ENCODE measurements at regions not wholly inside any gene's neighbourhood (a gene's known extent, or its start where the extent isn't known, plus 50 kb on each side); places are given as distances from the start of the nearest gene placed in this dataset.
"Not testable (repeated sequence)": the region's sequence is repeated elsewhere in the genome, so short reads cannot be mapped to it uniquely, and the experiment has no call there.

DNA sequence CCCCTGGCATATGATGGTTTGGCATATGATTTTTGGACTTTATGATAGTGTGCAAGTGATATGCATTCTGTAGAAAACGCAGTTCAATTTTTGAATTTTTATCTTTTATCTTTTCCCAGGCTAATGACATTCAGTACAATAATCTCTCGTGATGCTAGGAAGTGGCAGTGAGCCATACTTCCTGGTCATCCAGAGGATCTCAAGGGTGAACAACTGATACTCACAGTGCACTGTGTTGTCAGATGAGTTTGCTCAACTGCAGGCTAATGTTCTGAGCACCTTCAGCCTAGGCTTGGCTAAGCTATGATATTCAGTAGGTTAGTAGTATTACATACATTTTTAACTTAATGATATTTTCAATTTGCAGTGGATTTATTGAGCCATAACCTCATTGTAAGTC lies 405.3 kb downstream of the PCDH7 start:
- no peak for DNase-seq

DNA sequence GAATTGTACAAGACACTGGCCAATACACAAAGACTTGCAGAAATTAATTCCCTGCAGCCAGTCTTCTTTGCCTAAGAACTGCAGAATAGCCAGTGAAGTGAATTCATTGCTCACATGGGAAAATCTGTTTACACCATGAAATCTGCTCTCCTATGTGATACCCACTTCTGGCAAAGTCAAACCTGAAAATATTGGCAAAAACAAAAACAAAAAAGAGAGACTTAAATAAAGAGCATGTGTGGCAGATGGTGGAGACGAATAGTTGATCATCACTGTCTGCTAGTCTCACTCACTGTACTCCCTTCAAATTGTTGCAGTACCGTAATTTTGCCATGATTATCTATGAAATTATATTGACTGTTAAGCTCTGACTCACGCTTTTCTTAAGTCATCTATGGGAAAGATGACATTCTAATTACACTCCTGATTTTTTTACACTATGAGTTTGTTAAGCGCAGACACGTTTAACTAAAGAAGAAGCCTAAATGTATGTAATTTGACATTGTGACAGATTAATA lies 406.8 kb downstream of the PCDH7 start:
- no peak for DNase-seq

DNA sequence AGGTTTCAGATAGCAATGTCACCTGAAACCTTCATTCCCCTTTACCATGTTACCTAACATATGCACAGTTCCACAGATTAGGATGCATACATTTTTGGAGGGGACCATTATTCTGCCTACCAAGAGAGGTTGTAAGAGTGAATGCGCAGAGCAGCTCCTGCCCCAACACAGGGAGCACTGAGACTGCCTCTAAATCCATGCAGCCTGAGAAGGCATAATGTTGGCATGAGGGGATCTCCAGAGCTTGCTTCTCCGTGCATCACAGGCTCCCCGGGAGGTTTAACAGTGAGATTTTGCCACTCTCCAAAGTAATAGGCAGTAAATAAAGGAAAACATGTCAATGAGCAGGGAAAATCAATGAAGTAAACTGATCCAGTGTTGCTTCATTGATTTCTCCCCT lies 410.8 kb downstream of the PCDH7 start:
- no peak for DNase-seq

DNA sequence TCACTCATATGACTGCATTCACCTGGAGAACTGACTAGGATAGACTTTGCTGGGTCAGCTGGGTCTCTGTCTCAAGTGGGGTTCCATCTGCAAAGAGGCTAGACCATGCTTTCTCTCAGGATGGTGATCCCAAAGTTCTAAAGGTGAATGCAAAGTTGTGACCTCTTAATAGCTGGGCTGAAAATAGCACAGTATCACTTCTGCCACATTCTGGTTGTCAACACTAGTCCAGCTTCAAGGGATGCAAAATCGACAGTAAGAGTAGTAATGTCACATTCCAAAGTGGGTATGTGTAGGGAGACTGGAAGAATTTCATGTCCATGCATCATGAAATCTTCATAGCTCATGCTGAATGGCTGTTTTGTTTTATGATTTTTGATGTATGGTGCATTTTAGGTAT lies 414.6 kb downstream of the PCDH7 start:
- no peak for DNase-seq

DNA sequence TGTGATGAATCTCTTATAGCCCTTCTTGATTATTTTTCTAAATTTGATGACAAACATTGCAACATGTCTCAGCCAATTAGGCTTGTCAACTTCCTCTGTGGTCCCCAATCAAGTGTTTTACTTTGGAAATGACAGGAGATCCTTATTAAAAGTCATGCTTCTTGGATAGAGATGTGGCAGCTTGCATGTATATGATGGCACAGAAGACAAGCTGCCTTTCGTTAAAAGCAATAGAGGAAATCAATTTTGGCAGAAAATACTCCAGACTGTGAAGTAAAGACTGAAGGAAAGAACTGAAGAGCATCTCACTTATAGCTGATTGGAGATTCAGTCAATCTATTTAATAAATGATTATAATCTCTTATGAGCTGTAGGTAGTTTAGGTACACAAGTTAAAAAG lies 419.6 kb downstream of the PCDH7 start:
- DNase-seq: no peak

DNA sequence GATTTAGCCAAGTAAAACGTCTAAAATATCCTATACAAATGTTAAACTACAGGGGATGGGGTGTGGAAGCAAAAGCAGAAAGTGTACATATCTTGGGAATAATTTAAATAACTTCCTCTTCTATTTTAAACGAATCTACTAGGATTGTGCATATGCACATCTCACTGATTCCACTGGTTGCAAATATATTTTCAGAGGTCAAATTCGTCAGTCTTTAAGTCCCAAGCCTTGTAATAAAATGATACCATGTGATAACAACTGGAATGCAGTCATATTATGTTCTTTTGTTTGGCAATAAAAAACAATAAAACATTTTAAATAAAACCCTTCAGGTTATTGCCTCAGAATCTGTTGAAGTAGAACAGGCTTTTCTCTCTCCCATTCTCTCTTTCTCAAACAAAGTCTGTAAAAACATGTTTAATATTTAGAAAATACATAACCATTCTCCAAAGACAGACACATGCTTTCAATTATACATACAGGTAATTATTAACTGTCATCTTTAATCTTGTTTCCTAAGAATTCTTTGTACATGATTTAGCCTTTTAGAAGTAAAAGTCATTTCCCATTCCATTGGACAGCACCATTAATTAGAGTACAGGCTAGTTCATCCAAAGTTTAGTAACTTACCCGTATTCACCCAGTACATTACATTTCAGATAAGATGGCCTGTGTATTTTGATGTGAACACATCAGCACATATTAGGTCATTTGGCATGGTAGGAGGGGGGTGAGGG lies 421.1 kb downstream of the PCDH7 start:
- DNase-seq: no peak

DNA sequence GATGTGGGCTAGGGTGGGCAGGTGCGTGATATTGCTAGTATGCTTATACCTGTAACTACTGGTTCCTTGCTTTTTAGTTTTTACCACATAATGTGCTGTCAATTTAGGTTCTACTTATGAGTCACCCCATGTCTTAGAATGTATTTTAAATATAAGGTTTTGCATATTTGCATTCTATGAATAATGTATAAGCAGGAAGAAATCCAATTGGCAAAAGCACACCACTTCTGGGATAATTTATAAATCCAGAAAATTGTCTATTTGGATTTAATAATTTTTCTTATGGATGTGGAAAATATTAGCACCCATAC lies 421.6 kb downstream of the PCDH7 start:
- DNase-seq: no peak

DNA sequence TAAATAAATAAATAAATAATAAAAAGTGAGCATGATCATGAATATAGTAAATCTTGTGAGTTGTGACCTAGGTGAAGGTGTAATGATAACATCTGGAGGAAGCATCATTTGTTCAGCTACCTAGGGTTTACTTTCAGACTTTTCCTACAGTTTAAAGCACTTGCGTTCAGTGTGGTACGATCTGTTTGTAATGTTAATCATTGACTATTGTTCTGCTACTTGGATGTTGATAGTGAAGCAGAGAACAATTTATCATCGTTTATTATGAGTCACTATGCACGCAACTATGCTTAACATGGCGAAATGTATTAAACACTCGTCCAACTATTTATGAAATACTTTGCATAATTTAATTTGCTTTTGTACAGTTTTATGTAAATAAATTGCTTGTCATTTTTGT lies 426.2 kb downstream of the PCDH7 start:
- DNase-seq: no peak

DNA sequence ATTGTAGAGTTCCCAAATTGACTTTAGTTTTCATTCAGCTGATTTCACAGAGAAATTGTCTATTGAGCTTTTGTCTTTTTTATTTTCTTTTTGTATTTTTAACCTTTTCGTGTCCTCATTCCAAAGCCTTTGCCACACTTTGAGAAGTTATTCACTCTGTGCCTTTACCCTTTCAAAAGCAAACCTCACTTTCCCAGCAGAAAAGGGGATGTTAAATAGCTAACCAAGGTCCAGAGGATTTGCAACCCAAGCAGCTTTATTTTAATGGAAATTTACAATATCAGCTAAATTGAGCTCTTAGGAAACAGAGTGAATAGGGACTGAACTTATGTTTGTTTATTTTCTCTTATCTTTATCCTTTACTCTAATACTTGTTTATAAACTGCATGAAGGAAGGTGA lies 428.8 kb downstream of the PCDH7 start:
- DNase-seq: no peak

DNA sequence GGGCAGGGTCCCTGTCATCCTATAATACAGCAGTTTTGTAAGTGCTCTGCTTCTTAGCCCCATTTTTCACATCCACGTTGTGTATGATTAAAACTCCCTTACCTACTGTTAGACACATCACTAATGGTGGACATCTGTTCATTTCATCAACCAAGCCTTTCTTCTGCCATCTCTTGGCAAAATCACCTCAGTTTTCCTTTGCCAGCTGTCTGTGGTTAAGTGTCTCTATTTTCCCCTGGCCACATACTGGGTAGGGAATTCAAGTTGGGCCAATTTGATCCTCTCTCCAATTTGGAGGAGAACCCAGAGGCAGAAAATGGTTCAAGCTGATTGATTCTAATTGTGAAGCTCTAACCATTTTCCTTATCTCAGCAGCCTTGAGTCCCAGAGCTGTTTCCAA lies 436.1 kb downstream of the PCDH7 start:
- no peak for DNase-seq

DNA sequence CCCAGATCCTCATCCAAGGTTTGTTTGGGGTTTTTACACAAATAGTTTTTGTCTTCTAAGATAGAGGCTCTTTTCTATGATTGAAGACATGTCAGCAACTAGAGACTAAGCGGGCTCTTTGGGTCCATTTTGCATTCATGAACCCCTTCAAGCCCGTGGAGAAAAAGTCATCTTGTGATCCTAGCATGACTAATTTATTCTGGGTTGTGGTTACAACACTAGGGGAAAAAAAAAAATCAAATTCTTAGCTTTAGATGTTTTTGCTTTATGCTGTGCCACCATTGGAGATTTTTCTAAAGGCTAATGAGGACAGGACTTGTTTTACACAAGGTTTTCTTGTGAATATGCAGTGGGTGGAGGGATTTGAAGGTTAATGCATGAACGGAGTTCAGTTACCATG lies 440.0 kb downstream of the PCDH7 start:
- no peak for DNase-seq

DNA sequence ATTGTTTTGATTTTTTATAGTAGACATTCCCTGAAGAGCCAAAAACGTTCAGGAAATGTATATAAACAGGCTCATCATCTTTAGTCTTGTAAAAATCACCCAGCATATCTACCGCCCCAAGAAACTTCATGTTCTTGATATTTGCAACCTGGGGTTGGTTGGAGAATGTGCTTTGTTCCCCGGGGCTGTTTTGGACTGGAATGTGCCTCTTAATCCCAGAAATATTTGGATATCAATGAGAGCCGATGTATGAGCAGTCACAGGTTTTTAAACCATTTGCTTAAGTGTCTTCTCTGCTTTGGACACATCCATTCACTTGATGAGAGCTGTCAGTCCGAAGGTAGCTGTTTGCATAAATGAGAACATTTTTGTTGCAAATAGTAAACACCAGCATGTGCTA lies 449.7 kb downstream of the PCDH7 start:
- DNase-seq: no peak

DNA sequence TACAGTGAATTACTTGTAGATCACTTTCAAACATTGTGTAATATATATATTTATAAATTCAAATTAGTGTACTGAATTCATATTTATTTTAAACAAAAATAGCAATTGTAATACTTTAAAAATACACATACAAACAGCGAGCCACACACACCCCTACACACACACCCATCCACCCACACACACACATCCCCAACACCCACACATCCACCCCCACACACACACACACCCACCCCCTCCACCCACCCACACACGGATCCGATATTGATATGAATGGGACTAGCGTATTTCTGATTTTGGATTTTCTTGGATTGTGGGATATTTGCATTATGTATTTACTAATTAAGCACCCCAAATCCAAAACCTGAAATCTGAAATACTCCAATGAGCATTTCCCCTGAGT lies 451.2 kb downstream of the PCDH7 start:
- no peak for DNase-seq

DNA sequence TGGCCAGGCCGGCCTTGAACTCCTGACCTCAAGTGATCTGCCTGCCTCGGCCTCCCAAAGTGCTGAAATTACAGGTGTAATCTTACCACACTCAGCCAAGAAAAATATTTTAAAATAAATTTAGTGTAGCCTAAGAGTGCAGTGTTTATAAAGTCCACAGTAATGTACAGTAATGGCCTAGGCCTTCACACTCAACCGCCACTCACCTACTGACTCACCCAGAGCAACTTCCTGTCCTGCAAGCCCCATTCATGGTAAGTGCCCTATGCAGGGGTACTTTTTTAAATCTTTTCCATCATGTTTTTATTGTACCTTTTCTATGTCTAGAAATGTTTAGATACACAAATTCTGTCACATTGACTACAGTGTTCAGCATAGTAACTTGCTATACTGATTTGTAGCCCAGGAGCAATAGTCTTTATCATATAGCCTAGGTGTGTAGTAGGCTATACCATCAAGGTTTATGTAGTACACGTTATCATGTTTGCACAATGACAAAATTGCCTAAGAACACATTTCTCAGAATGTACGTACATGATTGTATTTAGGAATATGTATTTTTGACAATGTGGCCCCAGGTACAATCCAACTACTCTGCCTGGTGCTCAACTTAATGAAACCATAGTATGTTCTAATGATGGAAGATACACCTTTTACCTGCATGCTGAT lies 455.2 kb downstream of the PCDH7 start:
- no peak for DNase-seq

DNA sequence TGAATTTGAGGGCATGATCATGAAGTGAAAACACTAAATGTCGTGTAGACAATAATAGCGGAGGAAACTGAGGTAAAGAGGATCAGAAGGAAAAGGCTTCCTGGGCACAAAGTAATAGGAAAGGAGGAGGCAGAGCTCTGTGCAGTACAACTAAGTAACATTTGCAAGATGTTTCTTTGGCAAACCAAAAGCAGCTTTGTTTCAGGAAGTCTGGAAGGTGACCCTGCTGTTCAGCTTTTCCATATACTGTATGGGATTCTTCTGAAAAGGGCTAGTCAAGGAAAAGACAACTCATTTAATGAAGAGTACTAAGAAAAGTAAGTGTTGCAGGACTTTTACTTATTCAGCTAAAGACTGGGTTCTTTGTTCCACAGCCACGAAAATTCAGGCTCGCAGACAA lies 463.1 kb downstream of the PCDH7 start:
- DNase-seq: no peak

DNA sequence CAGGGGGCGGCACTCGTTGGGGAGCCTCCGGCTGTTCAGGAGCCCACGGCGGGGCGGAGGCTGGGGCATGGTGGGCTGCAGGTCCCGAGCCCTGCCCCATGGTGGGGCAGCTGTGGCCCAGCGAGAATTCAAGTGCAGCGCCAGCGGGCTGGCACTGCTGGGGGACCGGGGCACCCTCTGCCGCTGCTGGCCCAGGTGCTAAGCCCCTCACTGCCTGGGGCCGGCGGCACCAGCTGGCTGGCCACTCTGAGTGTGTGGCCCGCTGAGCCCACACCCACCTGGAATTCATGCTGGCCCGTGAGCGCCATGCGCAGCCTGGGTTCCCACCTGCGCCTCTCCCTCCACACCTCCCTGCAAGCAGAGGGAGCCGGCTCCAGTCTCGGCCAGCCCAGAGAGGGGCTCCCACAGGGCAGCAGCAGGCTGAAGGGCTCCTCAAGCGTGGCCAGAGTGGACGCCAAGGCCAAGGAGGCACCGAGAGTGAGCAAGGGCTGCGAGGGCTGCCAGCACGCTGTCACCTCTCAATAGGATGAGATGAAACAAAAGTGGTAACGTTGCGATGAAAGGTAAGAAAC lies 464.9 kb downstream of the PCDH7 start:
- DNase-seq: no peak

DNA sequence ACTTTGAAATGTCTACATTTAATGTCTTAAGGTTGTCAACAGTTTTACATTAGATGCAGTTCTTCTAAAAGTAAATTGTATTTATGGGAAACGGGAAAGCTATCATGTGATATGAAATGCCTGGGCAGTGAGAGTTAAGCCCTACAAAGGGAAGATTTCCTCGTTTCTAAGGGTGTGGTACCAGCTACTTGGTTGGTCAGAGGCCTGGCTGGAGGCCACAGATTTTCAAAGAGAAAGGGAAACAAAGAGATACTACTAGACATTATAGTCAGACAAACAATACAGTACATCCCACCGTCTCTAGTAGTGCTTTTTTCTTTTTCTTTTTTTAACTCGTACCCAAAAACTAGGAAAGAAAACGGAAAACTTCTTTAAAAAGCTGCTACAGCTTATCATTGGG lies 467.8 kb downstream of the PCDH7 start:
- DNase-seq: no peak

DNA sequence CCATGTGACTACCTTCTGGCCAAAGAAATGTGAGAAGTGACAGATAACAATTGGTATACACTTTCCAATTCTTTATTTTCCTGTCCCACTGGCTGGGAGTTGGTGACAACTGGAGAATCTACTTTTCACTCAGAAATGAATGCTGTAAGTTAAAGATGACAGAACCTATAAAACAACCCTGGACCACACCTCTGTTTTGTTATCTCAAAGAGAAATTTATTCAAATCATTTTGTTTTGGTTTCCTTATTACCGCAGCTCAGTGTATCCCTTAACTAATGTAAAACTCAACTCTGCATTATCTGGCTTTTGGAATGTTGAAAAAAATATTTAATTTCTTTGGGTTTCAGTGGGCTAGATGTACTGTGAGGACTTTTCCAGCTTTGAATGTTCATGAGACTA lies 469.8 kb downstream of the PCDH7 start:
- no peak for DNase-seq

DNA sequence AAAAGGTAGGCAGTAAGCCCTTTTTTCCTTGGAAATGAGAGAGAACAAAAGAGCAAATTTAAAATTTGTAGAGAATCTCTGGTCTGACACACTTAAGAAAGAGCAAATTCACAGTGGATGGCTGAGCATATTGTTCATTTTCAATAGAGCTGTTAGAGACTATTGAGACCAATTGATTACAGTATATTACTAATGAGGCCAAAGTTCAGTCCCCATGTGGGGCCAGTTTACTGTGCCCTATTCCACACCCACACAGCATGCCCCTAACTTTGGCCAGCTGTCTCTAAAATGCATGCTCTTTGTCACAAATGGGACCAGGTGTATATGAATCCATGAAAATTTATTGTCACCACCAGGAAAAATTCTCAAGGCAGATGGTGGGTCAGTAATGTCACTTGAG lies 470.5 kb downstream of the PCDH7 start:
- no peak for DNase-seq

DNA sequence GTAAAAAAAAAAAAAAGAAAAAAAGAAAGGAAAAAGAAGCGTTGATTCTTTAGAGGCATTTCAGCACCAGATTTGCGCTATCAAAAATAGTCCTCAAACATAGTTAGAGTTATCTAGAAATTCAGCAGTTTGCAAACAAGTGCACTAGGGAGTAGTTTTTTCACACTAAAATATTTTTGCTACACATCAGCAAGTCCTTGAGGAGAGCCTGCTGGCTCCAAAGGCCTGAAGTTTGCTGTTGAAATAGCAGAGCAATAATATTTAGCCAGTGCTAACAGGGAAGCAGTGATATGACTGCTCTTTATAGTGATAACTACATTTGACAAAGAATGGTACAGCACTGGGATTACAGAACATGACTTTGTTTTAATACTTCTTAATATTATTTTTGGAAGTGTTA lies 472.2 kb downstream of the PCDH7 start:
- no peak for DNase-seq

DNA sequence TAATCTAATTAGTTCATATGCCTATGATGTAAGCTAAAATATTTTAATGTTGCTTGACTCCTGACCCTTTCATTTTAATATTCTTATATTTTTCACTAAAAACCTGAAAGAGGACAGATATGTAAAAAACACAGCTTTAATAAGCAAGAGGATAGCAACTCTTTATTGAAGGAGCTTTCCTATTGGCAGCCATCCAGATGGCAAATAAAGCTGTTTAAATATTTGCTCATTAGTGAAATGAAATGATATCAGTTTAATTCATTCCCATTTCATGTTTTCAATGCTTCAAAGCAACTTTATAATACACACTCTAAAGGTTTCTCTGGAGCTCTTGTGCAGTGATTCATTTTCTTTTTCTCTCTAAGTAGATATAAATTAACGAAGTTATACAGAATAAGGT lies 473.4 kb downstream of the PCDH7 start:
- DNase-seq: peak; percentile 75

DNA sequence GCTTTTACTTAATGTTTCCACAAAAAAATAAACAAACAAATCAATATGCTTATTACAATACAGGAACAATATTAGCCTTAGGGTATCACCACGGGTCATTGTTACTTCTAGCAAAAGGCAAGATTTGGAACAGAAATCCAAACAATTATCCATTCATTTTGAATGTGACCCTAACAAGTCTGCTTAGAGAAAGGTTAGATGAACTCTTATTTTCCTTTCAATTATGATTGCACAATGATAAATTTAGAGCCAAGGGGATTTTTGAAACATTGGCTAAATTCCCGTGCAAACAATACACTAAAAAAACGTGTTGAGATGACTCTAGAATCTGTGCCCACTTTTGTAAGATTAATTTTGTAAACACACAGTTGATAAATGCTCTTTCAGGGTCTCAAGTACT lies 474.7 kb downstream of the PCDH7 start:
- DNase-seq: peak; percentile 50

DNA sequence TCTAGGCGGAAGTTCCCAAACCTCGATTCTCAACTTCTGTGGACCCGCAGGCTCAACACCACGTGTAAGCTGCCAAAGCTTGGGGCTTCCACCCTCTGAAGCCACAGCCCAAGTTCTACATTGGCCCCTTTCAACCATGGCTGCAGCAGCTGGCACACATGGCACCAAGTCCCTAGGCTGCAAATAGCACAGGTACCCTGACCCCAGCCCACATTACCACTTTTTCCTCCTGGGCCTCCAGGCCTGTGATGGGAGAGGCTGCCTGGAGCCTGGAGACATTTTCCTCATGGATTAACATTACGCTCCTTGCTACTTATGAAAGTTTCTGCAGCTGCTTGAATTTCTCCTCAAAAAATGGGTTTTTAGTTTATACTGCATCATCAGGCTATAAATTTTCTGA lies 479.5 kb downstream of the PCDH7 start:
- DNase-seq: no peak

DNA sequence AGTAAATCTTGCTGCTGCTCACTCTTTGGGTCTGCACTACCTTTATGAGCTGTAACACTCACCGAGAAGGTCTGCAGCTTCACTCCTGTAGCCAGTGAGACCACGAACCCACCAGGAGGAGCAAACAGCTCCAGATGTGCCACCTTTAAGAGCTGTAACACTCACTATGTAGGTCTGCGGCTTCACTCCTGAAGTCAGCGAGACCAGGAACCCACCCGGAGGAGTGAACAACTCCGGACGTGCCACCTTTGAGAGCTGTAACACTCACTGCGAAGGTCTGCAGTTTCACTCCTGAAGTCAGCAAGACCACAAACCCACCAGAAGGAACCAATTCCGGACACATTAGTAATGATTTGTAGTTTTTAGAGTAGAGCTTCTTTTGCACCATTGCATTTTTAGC lies 481.9 kb downstream of the PCDH7 start:
- DNase-seq: not testable (repeated sequence)

DNA sequence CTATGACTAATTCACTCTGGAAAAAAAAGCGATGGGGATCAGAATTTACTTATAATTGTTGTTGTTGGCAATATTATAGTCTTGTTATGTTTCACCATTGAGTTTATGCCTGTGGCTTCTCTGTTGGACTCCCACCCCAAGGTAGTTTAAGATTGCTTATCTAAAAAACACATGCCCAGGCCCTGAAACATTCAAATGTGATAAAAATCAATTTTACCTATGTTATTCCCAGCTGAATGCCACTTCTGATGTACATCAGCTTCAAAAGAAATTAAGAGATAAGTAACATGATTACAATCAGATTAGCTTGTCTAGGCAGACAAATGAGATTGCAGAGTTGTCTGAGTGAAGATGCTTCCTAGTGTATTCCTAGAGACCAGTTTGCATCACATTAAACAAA lies 484.7 kb downstream of the PCDH7 start:
- no peak for DNase-seq
